Stimulated activated CD8-positive, alpha-beta memory T cell treated with anti-CD3 and anti-CD28 coated beads, Interleukin-12 subunit alpha, Interleukin-12 subunit beta, amount 100 ng/mL, for 4 hours (primary cell): ENCODE measurements at regions not wholly inside any gene's neighbourhood (a gene's known extent, or its start where the extent isn't known, plus 50 kb on each side); places are given as distances from the start of the nearest gene placed in this dataset.

Experiments used
- DNase-seq: peaks from one replicate; pipeline ENCODE4 v3.0.0-alpha.2; 2020; ENCODE audit warnings: low read depth

GRCh38 chr4:124469981-124470380 is 242.6 kb downstream of the ANKRD50 start:
- DNase-seq, result no peak

GRCh38 chr4:124478470-124478869 is 234.1 kb downstream of the ANKRD50 start:
- DNase-seq, result no peak

GRCh38 chr4:124480061-124480460 is 232.5 kb downstream of the ANKRD50 start:
- no peak for DNase-seq

GRCh38 chr4:124481123-124481522 is 231.4 kb downstream of the ANKRD50 start:
- no peak for DNase-seq

GRCh38 chr4:124483048-124483906 is 229.3 kb downstream of the ANKRD50 start:
- no peak for DNase-seq

- DNase-seq, result no peak
Observed at GRCh38 chr4:124484008-124484407, 228.5 kb downstream of the ANKRD50 start.

- DNase-seq, result no peak
Observed at GRCh38 chr4:124484940-124485339, 227.6 kb downstream of the ANKRD50 start.

- no peak for DNase-seq
Observed at GRCh38 chr4:124486423-124486822, 226.1 kb downstream of the ANKRD50 start.

- no peak for DNase-seq
Observed at GRCh38 chr4:124487651-124488050, 224.9 kb downstream of the ANKRD50 start.

- DNase-seq, result no peak
Observed at GRCh38 chr4:124491361-124492145, 221.0 kb downstream of the ANKRD50 start.

GRCh38 chr4:124499261-124499660 is 213.3 kb downstream of the ANKRD50 start:
- DNase-seq, result no peak

GRCh38 chr4:124501576-124501975 is 211.0 kb downstream of the ANKRD50 start:
- DNase-seq, result no peak

GRCh38 chr4:124504431-124504830 is 208.1 kb downstream of the ANKRD50 start:
- no peak for DNase-seq

GRCh38 chr4:124505211-124505610 is 207.3 kb downstream of the ANKRD50 start:
- DNase-seq, result no peak

GRCh38 chr4:124509151-124509550 is 203.4 kb downstream of the ANKRD50 start:
- DNase-seq, result no peak

- no peak for DNase-seq
Observed at GRCh38 chr4:124514588-124514987, 197.9 kb downstream of the ANKRD50 start.

GRCh38 chr4:124515591-124515990 is 196.9 kb downstream of the ANKRD50 start:
- no peak for DNase-seq

- no peak for DNase-seq
Observed at GRCh38 chr4:124519196-124519595, 193.3 kb downstream of the ANKRD50 start.

GRCh38 chr4:124523816-124524215 is 188.7 kb downstream of the ANKRD50 start:
- no peak for DNase-seq

GRCh38 chr4:124525524-124525923 is 187.0 kb downstream of the ANKRD50 start:
- DNase-seq, result no peak

- no peak for DNase-seq
Observed at GRCh38 chr4:124526331-124526730, 186.2 kb downstream of the ANKRD50 start.

- DNase-seq, result no peak
Observed at GRCh38 chr4:124526769-124527168, 185.8 kb downstream of the ANKRD50 start.

- DNase-seq, result no peak
Observed at GRCh38 chr4:124527364-124527763, 185.2 kb downstream of the ANKRD50 start.
